Endothelial cell (in vitro differentiated cells): ENCODE measurements at regions not wholly inside any gene's neighbourhood (a gene's known extent, or its start where the extent isn't known, plus 50 kb on each side); places are given as distances from the start of the nearest gene placed in this dataset.

ENCODE experiments used
- DNase-seq: peaks from one replicate; pipeline ENCODE4 v3.0.0; 2021; ENCODE audit warnings: low spot score
- H3K27ac Mint-ChIP-seq: one replicate; pipeline ENCODE4 v1.8.0; 2021; ENCODE audit warnings: mixed read lengths, inconsistent platforms; ENCODE audit not compliant: unreplicated experiment
- H3K27me3 Mint-ChIP-seq: one replicate; pipeline ENCODE4 v1.8.0; 2021; ENCODE audit warnings: mild to moderate bottlenecking, moderate library complexity, mixed read lengths, inconsistent platforms; ENCODE audit not compliant: unreplicated experiment
- H3K36me3 Mint-ChIP-seq: one replicate; pipeline ENCODE4 v1.8.0; 2021; ENCODE audit warnings: mild to moderate bottlenecking, low read depth, mixed read lengths, inconsistent platforms; ENCODE audit not compliant: unreplicated experiment
- H3K4me1 Mint-ChIP-seq: one replicate; pipeline ENCODE4 v1.8.0; 2021; ENCODE audit warnings: mild to moderate bottlenecking, mixed read lengths, inconsistent platforms; ENCODE audit not compliant: unreplicated experiment
- H3K4me3 Mint-ChIP-seq: one replicate; pipeline ENCODE4 v1.8.0; 2021; ENCODE audit warnings: mild to moderate bottlenecking, mixed read lengths, inconsistent platforms; ENCODE audit not compliant: unreplicated experiment
- H3K9me3 Mint-ChIP-seq: one replicate; pipeline ENCODE4 v1.8.0; 2021; ENCODE audit warnings: mixed read lengths, inconsistent platforms; ENCODE audit not compliant: unreplicated experiment
- CTCF ChIP-seq: fragments of 200-600 bp; sonication (generic); IDR thresholded peaks from one replicate; pipeline ENCODE4 v1.5.0; 2021; ENCODE audit warnings: antibody characterized with exemption; ENCODE audit not compliant: unreplicated experiment

GRCh38 chr6:113642001-113642713, 215.0 kb upstream of the MARCKS start:
- H3K4me3 Mint-ChIP-seq, result no peak overlapping the region
- TF ChIP-seq CTCF, result no peak
- no peaks in the 10 kb centered on the region for H3K9me3 Mint-ChIP-seq
- peaks cover 4% of the 10 kb centered on the region for H3K4me1 Mint-ChIP-seq
- H3K27me3 Mint-ChIP-seq, result no peaks in the 10 kb centered on the region
- no peaks in the 10 kb centered on the region for H3K36me3 Mint-ChIP-seq
- no peak overlapping the region for H3K27ac Mint-ChIP-seq
- DNase-seq, result no peak

- no peak overlapping the region for H3K4me3 Mint-ChIP-seq
- no peak for DNase-seq
- H3K27ac Mint-ChIP-seq, result no peak overlapping the region
- TF ChIP-seq CTCF, result no peak
- H3K36me3 Mint-ChIP-seq, result no peaks in the 10 kb centered on the region
- H3K27me3 Mint-ChIP-seq, result no peaks in the 10 kb centered on the region
- H3K4me1 Mint-ChIP-seq, result peaks cover 4% of the 10 kb centered on the region
- no peaks in the 10 kb centered on the region for H3K9me3 Mint-ChIP-seq
Measured at GRCh38 chr6:113642714-113643406, 214.3 kb upstream of the MARCKS start.

GRCh38 chr6:113643407-113643770, 213.8 kb upstream of the MARCKS start:
- Mint-ChIP-seq H3K9me3 (no peaks in the 10 kb centered on the region), H3K36me3 (no peaks in the 10 kb centered on the region), H3K4me1 (peaks cover 4% of the 10 kb centered on the region), H3K4me3 (no peak overlapping the region), H3K27me3 (no peaks in the 10 kb centered on the region), H3K27ac (no peak overlapping the region)
- TF ChIP-seq CTCF, result no peak
- DNase-seq, result no peak

- DNase-seq, result no peak
- Mint-ChIP-seq H3K4me1 (peaks cover 10% of the 10 kb centered on the region), H3K27ac (no peak overlapping the region), H3K4me3 (no peak overlapping the region), H3K9me3 (no peaks in the 10 kb centered on the region), H3K27me3 (no peaks in the 10 kb centered on the region), H3K36me3 (no peaks in the 10 kb centered on the region)
- no peak for TF ChIP-seq CTCF
Measured at GRCh38 chr6:113644861-113645575, 212.1 kb upstream of the MARCKS start.

- Mint-ChIP-seq H3K27me3 (peaks cover 2% of the 10 kb centered on the region), H3K4me1 (peaks cover 11% of the 10 kb centered on the region), H3K4me3 (no peak overlapping the region), H3K9me3 (no peaks in the 10 kb centered on the region), H3K36me3 (no peaks in the 10 kb centered on the region), H3K27ac (no peak overlapping the region)
- DNase-seq, result no peak
- no peak for TF ChIP-seq CTCF
Measured at GRCh38 chr6:113645576-113645970, 211.6 kb upstream of the MARCKS start.
